ENCODE measurements at regions not wholly inside any gene's neighbourhood (a gene's known extent, or its start where the extent isn't known, plus 50 kb on each side); places are given as distances from the start of the nearest gene placed in this dataset.

DNA sequence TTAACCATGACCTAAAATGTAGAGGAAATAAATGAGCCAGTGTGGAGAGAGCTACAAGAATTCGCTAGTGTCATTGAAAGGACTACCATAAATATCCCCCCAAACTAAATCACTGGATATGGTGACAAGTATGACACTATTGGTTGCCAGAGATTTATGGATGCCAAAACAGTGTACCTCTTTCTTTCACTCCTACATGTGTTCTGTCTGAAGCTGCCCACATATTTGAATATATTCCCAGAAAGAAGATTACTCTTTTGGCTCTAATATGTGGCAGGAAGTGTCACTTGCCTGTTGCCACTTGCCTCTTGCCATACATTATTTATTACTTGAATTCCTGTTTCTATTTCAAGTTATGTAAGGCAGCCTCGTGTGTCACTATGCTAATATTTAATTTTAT is 1573.6 kb downstream of the TECRL start:
- no peaks in the 10 kb centered on the region; the same call in 1 of the 2 replicates for H3K9me3 ChIP-seq (ENCODE audit: control insufficient read depth, insufficient read depth, low read length)
- no peaks in the 10 kb centered on the region for H3K27me3 ChIP-seq (ENCODE audit: control insufficient read depth, low read length)
- H3K79me2 ChIP-seq (ENCODE audit: control insufficient read depth, low read length), result no peaks in the 10 kb centered on the region
- H3K27ac ChIP-seq (ENCODE audit: low read depth, low read length), result no peak overlapping the region
- no peaks in the 10 kb centered on the region for H4K20me1 ChIP-seq (ENCODE audit: control insufficient read depth, insufficient read depth, low read depth, low read length)
- no peaks in the 10 kb centered on the region for H3F3A ChIP-seq (ENCODE audit: control insufficient read depth, insufficient read depth)
- H3K36me3 ChIP-seq (ENCODE audit: control insufficient read depth, low read length), result no peaks in the 10 kb centered on the region
- TF ChIP-seq EZH2phosphoT487 (IDR thresholded peaks at IDR 0.05; ENCODE audit: borderline replicate concordance, low read length), result no peak
- TF ChIP-seq, protein P1, sequence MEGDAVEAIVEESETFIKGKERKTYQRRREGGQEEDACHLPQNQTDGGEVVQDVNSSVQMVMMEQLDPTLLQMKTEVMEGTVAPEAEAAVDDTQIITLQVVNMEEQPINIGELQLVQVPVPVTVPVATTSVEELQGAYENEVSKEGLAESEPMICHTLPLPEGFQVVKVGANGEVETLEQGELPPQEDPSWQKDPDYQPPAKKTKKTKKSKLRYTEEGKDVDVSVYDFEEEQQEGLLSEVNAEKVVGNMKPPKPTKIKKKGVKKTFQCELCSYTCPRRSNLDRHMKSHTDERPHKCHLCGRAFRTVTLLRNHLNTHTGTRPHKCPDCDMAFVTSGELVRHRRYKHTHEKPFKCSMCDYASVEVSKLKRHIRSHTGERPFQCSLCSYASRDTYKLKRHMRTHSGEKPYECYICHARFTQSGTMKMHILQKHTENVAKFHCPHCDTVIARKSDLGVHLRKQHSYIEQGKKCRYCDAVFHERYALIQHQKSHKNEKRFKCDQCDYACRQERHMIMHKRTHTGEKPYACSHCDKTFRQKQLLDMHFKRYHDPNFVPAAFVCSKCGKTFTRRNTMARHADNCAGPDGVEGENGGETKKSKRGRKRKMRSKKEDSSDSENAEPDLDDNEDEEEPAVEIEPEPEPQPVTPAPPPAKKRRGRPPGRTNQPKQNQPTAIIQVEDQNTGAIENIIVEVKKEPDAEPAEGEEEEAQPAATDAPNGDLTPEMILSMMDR (IDR thresholded peaks at IDR 0.05; ENCODE audit: low read depth, low read length, poor library complexity, severe bottlenecking), result no peak
- no peaks in the 10 kb centered on the region for H3K9me2 ChIP-seq (replicated peaks; ENCODE audit: control insufficient read depth, low read length)
- no peaks in the 10 kb centered on the region for H3K4me1 ChIP-seq (ENCODE audit: control insufficient read depth, low read length)
- H3K4me2 ChIP-seq (ENCODE audit: low read length), result no peak overlapping the region
- H3K4me3 ChIP-seq (ENCODE audit: low read length), result no peak overlapping the region

DNA sequence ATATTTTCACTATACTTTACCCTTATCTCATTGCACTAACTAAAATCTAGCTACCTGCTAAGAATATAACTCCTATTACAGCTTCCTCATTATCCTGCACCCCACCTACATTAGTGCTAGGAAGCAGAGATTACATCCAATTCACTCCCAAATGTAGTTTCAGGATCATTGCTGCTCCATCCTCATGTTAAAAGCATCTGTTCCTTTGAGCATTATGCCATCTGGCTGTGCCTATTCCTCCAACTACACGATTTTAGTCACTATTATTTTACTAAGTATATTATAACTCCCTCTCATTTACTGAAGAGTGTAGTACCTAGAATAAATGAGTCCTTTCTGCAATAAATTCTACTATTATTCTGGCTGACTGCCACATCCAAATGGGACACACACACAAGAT is 1586.9 kb downstream of the TECRL start:
- H3K4me2 ChIP-seq (ENCODE audit: low read length), result no peak overlapping the region

DNA sequence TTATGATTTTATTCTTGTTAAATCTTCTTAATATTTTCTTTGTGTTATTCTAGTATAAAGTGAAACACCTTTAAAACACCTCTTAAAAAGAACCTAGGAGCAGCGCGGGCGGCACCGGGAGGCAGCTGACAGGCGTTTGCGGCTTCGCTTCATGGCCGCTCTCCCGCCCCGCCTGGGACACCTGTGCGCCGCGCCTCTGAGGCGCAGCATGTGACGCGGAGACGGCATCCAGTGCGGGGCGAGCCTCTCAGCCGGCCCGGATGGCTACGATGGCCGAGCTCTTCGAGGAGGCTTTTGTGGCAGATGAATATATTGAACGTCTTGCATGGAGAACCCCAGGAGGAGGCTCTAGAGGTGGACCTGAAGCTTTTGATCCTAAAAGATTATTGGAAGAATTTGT is 1592.7 kb downstream of the TECRL start:
- Histone ChIP-seq H3K9me3 (ENCODE audit: control insufficient read depth, insufficient read depth, low read length) (no peaks in the 10 kb centered on the region), H4K20me1 (ENCODE audit: control insufficient read depth, insufficient read depth, low read depth, low read length) (no peaks in the 10 kb centered on the region), H3K79me2 (ENCODE audit: control insufficient read depth, low read length) (no peaks in the 10 kb centered on the region), H3F3A (ENCODE audit: control insufficient read depth, insufficient read depth) (no peaks in the 10 kb centered on the region), H3K4me2 (ENCODE audit: low read length) (no peak overlapping the region), H3K27me3 (ENCODE audit: control insufficient read depth, low read length) (no peaks in the 10 kb centered on the region), H3K4me3 (ENCODE audit: low read length) (no peak overlapping the region), H3K36me3 (ENCODE audit: control insufficient read depth, low read length) (no peaks in the 10 kb centered on the region), H3K9me2 (replicated peaks; ENCODE audit: control insufficient read depth, low read length) (no peaks in the 10 kb centered on the region), H3K4me1 (ENCODE audit: control insufficient read depth, low read length) (no peaks in the 10 kb centered on the region), H3K27ac (ENCODE audit: low read depth, low read length) (no peak overlapping the region)
- TF ChIP-seq, protein P1 (IDR thresholded peaks at IDR 0.05; ENCODE audit: low read depth, low read length, poor library complexity, severe bottlenecking), result no peak
- TF ChIP-seq EZH2phosphoT487 (IDR thresholded peaks at IDR 0.05; ENCODE audit: borderline replicate concordance, low read length), result no peak

More for the DNA sequence above, 1586.9 kb downstream of the TECRL start:
- no peaks in the 10 kb centered on the region for H3K36me3 ChIP-seq (ENCODE audit: control insufficient read depth, low read length)
- no peaks in the 10 kb centered on the region for H3K9me2 ChIP-seq (replicated peaks; ENCODE audit: control insufficient read depth, low read length)
- TF ChIP-seq EZH2phosphoT487 (IDR thresholded peaks at IDR 0.05; ENCODE audit: borderline replicate concordance, low read length), result no peak
- TF ChIP-seq, protein P1 (IDR thresholded peaks at IDR 0.05; ENCODE audit: low read depth, low read length, poor library complexity, severe bottlenecking), result no peak
- no peaks in the 10 kb centered on the region for H3K27me3 ChIP-seq (ENCODE audit: control insufficient read depth, low read length)
- no peaks in the 10 kb centered on the region for H3K4me1 ChIP-seq (ENCODE audit: control insufficient read depth, low read length)
- no peaks in the 10 kb centered on the region for H3F3A ChIP-seq (ENCODE audit: control insufficient read depth, insufficient read depth)
- no peak overlapping the region for H3K4me3 ChIP-seq (ENCODE audit: low read length)
- no peaks in the 10 kb centered on the region for H3K79me2 ChIP-seq (ENCODE audit: control insufficient read depth, low read length)
- H3K9me3 ChIP-seq (ENCODE audit: control insufficient read depth, insufficient read depth, low read length), result no peaks in the 10 kb centered on the region
- no peaks in the 10 kb centered on the region for H4K20me1 ChIP-seq (ENCODE audit: control insufficient read depth, insufficient read depth, low read depth, low read length)
- no peak overlapping the region for H3K27ac ChIP-seq (ENCODE audit: low read depth, low read length)

Measured in DOHH2 (cell line).